Gastroesophageal sphincter (tissue), 4 donors: ENCODE measurements at regions not wholly inside any gene's neighbourhood (a gene's known extent, or its start where the extent isn't known, plus 50 kb on each side); places are given as distances from the start of the nearest gene placed in this dataset.
"Not testable (repeated sequence)": the region's sequence is repeated elsewhere in the genome, so short reads cannot be mapped to it uniquely, and the experiment has no call there.

Experiments
- ATAC-seq: fragments of 150-250 bp; one replicate; pipeline ENCODE4 v1.9.1; 2016; ENCODE audit warnings: mild to moderate bottlenecking, moderate library complexity
- H3K27ac ChIP-seq, 4 donors: fragments of 200-600 bp; sonication (generic) in 3 of 4; 1 replicate in 3 of 4; 2 replicates in 1 of 4; pipeline ENCODE4 v1.5.1; 2016 to 2019
- H3K27me3 ChIP-seq: fragments of 200-600 bp; sonication (generic); one replicate; pipeline ENCODE4 v1.5.1; 2019
- H3K36me3 ChIP-seq, 2 donors: fragments of 200-600 bp; sonication (generic); one replicate each; pipeline ENCODE4 v1.5.1; 2019; ENCODE audit warnings: control low read depth in 1 of 2
- H3K4me1 ChIP-seq, 3 donors: fragments of 200-600 bp; sonication (generic); 1 replicate in 2 of 3; 2 replicates in 1 of 3; pipeline ENCODE4 v1.5.1; 2016 to 2019; ENCODE audit warnings: control low read depth in 2 of 3
- H3K4me3 ChIP-seq, 2 donors: fragments of 200-600 bp; sonication (generic); one replicate each; pipeline ENCODE4 v1.5.1; 2019; ENCODE audit warnings: mild to moderate bottlenecking in 1 of 2, moderate library complexity in 1 of 2
- H3K9me3 ChIP-seq, 3 donors: fragments of 200-600 bp; sonication (generic); one replicate each; pipeline ENCODE4 v1.5.1; 2017 to 2019; ENCODE audit warnings: control low read depth in 2 of 3
- CTCF ChIP-seq, 4 experiments: fragments of 200-600 bp in 2 of 4; fragments of 450-650 bp in 2 of 4; sonication (generic) in 1 of 4; IDR thresholded peaks; one replicate each; pipeline ENCODE4 v1.5.1; 2017 to 2019; ENCODE audit warnings: antibody characterized with exemption in 4 of 4, mild to moderate bottlenecking in 2 of 4, moderate library complexity in 2 of 4
- EP300 ChIP-seq: sonication (generic); formaldehyde crosslinking; IDR thresholded peaks from one replicate; pipeline ENCODE4 v1.6.1; 2017; ENCODE audit warnings: antibody characterized with exemption, mild to moderate bottlenecking
- POLR2A ChIP-seq, 2 donors: fragments of 450-650 bp; IDR thresholded peaks; one replicate each; pipeline ENCODE4 v1.6.1; 2017; ENCODE audit warnings: antibody characterized with exemption in 2 of 2, mild to moderate bottlenecking in 2 of 2, moderate library complexity in 1 of 2
- POLR2AphosphoS5 ChIP-seq: sonication (generic); formaldehyde crosslinking; IDR thresholded peaks from one replicate; pipeline ENCODE4 v1.6.1; 2017; ENCODE audit warnings: antibody characterized with exemption
- WGBS, 2 donors: methylation state at CpG; one replicate each; pipeline ENCODE4 v1.1.5; 2018; ENCODE audit warnings: low coverage in 1 of 2; 5-methylcytosine and 5-hydroxymethylcytosine counted together

DNA sequence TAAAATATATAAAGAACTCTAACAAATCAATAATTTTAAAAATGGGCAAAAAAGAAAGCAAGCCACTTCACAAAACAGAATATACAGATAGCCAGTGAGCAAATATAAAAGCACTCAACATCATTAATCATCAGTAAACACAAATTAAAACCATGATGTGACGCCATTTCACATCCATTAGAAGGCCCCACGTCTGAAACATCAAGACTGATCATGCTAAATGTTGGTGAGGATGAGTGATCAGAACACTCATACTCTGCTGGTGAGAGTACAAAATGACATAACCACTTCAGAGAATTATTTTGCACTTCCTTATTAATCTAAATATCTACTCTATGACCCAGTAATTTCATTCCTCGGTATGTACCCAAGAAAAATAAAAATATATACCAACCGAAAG is 512.2 kb upstream of the NR5A2 start:
- ATAC-seq, result no peak
- no peak overlapping the region for H3K27ac ChIP-seq
- no peaks in the 10 kb centered on the region for H3K27me3 ChIP-seq
- no peak overlapping the region for H3K4me3 ChIP-seq
- no peaks in the 10 kb centered on the region for H3K4me1 ChIP-seq
- H3K36me3 ChIP-seq, result no peaks in the 10 kb centered on the region
- TF ChIP-seq CTCF (IDR thresholded peaks at IDR 0.05) (no peak), POLR2A (IDR thresholded peaks at IDR 0.05) (no peak), POLR2AphosphoS5 (no peak), EP300 (no peak)
- 53 to 84% methylated on average over 4 of the region's 4 CpGs for WGBS, 2 donors
- H3K9me3 ChIP-seq, result no peaks in the 10 kb centered on the region

DNA sequence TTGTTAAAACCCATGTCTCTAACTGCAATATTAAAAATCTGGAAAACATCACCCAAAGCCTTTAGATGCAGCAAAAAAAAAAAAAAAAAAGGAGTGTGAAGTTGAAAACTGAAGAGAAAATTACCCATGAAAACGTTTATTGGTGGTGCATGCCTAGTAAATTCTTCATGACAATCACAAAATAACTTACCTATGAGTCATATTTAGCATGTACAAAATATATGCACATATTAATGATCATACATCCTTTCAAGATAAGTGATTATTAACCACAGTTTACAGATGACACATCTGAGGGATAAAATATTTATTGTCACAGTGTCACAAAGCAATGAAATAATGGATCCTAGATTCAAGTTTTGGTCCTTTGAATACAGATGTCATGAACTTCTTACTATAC is 505.2 kb upstream of the NR5A2 start:
- Histone ChIP-seq H3K27me3 (no peaks in the 10 kb centered on the region), H3K4me1 (no peaks in the 10 kb centered on the region), H3K27ac (no peak overlapping the region), H3K36me3 (no peaks in the 10 kb centered on the region), H3K4me3 (no peak overlapping the region), H3K9me3 (no peaks in the 10 kb centered on the region)
- no peak for ATAC-seq
- TF ChIP-seq POLR2AphosphoS5 (no peak), EP300 (no peak), CTCF (IDR thresholded peaks at IDR 0.05) (no peak), POLR2A (IDR thresholded peaks at IDR 0.05) (no peak)
- 17 to 20% methylated on average over 1 of the region's 1 CpG for WGBS, 2 donors

GRCh38 chr1:199522936-199523335 is 504.6 kb upstream of the NR5A2 start:
- H3K9me3 ChIP-seq, result no peaks in the 10 kb centered on the region
- no peaks in the 10 kb centered on the region for H3K4me1 ChIP-seq
- H3K36me3 ChIP-seq, result no peaks in the 10 kb centered on the region
- no peak overlapping the region for H3K27ac ChIP-seq
- TF ChIP-seq POLR2A (IDR thresholded peaks at IDR 0.05) (no peak), EP300 (no peak), POLR2AphosphoS5 (no peak), CTCF (IDR thresholded peaks at IDR 0.05) (no peak)
- ATAC-seq, result no peak
- H3K4me3 ChIP-seq, result no peak overlapping the region
- WGBS, 2 donors, result 39 to 43% methylated on average over 2 of the region's 2 CpGs
- no peaks in the 10 kb centered on the region for H3K27me3 ChIP-seq

- no peak overlapping the region for H3K27ac ChIP-seq
- peaks cover 0 to 6% (median 0%) of the 10 kb centered on the region in 3 donors for H3K9me3 ChIP-seq
- no peak overlapping the region for H3K4me3 ChIP-seq
- no peak for TF ChIP-seq POLR2A (IDR thresholded peaks at IDR 0.05)
- H3K4me1 ChIP-seq, result no peaks in the 10 kb centered on the region
- no peaks in the 10 kb centered on the region for H3K36me3 ChIP-seq
- ATAC-seq, result no peak
- 43% methylated on average over 1 of the region's 1 CpG; no CpG with 5 or more reads in 1 of the 2 donors for WGBS, 2 donors
- H3K27me3 ChIP-seq, result no peaks in the 10 kb centered on the region
These were observed 498.2 kb upstream of the NR5A2 start for GRCh38 chr1:199529324-199529723.

DNA sequence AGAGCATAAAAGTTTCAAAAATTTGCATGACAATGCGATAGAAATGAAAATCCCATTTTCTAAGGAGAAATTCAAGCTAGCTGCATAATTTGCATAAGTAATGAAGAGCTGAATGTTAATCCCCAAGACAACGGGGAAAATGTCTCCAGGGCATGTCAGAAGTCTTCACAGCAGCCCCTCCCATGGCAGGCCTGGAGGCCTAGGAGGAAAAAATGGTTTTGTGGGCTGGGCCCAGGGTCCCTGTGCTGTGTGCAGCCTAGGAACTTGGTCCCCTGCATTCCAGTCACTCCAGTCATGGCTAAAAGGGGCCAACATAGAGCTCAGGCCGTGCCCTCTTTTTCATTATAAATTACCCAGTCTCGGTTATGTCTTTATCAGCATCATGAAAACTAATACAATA is 494.1 kb upstream of the NR5A2 start:
- 57 to 67% methylated on average over 3 to 4 of the region's 4 CpGs for WGBS, 2 donors
- not testable (repeated sequence) for H3K27me3 ChIP-seq, H3K4me1 ChIP-seq, H3K27ac ChIP-seq, H3K4me3 ChIP-seq, ATAC-seq, H3K36me3 ChIP-seq
- peaks cover 0 to 29% (median 0%) of the 10 kb centered on the region in 3 donors for H3K9me3 ChIP-seq

DNA sequence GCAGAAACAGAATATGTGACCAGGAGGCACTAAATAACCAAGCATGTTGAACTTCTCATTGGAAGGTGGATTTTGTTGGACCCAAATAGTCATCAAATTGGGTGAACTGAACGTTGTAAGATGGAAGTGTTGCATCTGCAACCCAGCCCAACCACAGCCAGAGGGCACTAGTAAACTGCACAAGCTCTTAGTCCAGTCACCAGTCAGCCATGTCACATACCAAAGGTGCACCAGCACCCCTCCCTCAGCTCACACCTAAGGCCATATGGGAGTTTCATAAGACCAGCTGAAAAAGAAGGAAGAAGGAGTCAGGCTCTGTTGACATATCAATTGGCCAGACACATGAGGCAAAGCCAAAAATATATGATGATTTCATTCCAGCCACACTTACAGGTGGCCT is 481.7 kb upstream of the NR5A2 start:
- WGBS, 2 donors, result 50 to 71% methylated on average over 1 of the region's 1 CpG
- no peak for ATAC-seq
- H3K9me3 ChIP-seq, result no peaks in the 10 kb centered on the region

More for the DNA sequence above, 481.7 kb upstream of the NR5A2 start:
- Histone ChIP-seq H3K4me1 (no peaks in the 10 kb centered on the region), H3K36me3 (no peaks in the 10 kb centered on the region), H3K27me3 (no peaks in the 10 kb centered on the region), H3K27ac (no peak overlapping the region), H3K4me3 (no peak overlapping the region)
- TF ChIP-seq POLR2AphosphoS5, result no peak
- no peak for TF ChIP-seq CTCF (IDR thresholded peaks at IDR 0.05)
- no peak for TF ChIP-seq EP300
- TF ChIP-seq POLR2A (IDR thresholded peaks at IDR 0.05), result no peak
